ENCODE measurements at regions not wholly inside any gene's neighbourhood (a gene's known extent, or its start where the extent isn't known, plus 50 kb on each side); places are given as distances from the start of the nearest gene placed in this dataset.

DNA sequence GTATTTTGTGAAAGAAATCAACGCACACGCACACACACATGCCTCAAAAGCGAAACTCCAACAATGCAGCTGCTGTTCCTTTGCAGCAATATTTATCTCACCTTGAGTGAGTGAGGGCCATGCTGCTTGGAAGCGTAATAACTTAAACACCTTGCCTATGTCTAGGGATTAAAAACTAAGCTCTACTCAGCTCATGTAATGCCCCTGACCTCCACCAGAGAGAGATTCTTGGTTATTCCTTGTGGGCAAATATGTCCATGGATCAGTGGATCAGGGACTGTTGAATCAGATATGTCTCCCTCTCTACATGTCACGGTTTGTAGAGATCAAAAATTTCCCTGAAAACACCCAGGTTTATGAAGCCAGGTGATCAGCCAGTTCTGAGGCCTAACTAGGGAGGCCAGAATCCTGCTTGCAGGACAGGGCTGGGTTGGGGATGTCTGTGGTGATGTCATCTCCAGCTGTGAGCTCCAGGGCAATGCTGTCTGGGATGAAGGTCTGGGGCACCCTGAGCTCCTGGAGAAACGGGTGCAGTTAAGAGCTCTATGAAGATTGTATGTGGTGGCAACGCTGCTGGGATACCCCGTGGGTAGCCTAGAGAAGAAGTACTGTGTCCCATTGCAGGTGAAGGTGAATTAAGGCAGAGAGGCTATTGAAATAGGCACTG is 149.4 kb downstream of the KCNJ12 start (continued):
- TF ChIP-seq, protein P1, sequence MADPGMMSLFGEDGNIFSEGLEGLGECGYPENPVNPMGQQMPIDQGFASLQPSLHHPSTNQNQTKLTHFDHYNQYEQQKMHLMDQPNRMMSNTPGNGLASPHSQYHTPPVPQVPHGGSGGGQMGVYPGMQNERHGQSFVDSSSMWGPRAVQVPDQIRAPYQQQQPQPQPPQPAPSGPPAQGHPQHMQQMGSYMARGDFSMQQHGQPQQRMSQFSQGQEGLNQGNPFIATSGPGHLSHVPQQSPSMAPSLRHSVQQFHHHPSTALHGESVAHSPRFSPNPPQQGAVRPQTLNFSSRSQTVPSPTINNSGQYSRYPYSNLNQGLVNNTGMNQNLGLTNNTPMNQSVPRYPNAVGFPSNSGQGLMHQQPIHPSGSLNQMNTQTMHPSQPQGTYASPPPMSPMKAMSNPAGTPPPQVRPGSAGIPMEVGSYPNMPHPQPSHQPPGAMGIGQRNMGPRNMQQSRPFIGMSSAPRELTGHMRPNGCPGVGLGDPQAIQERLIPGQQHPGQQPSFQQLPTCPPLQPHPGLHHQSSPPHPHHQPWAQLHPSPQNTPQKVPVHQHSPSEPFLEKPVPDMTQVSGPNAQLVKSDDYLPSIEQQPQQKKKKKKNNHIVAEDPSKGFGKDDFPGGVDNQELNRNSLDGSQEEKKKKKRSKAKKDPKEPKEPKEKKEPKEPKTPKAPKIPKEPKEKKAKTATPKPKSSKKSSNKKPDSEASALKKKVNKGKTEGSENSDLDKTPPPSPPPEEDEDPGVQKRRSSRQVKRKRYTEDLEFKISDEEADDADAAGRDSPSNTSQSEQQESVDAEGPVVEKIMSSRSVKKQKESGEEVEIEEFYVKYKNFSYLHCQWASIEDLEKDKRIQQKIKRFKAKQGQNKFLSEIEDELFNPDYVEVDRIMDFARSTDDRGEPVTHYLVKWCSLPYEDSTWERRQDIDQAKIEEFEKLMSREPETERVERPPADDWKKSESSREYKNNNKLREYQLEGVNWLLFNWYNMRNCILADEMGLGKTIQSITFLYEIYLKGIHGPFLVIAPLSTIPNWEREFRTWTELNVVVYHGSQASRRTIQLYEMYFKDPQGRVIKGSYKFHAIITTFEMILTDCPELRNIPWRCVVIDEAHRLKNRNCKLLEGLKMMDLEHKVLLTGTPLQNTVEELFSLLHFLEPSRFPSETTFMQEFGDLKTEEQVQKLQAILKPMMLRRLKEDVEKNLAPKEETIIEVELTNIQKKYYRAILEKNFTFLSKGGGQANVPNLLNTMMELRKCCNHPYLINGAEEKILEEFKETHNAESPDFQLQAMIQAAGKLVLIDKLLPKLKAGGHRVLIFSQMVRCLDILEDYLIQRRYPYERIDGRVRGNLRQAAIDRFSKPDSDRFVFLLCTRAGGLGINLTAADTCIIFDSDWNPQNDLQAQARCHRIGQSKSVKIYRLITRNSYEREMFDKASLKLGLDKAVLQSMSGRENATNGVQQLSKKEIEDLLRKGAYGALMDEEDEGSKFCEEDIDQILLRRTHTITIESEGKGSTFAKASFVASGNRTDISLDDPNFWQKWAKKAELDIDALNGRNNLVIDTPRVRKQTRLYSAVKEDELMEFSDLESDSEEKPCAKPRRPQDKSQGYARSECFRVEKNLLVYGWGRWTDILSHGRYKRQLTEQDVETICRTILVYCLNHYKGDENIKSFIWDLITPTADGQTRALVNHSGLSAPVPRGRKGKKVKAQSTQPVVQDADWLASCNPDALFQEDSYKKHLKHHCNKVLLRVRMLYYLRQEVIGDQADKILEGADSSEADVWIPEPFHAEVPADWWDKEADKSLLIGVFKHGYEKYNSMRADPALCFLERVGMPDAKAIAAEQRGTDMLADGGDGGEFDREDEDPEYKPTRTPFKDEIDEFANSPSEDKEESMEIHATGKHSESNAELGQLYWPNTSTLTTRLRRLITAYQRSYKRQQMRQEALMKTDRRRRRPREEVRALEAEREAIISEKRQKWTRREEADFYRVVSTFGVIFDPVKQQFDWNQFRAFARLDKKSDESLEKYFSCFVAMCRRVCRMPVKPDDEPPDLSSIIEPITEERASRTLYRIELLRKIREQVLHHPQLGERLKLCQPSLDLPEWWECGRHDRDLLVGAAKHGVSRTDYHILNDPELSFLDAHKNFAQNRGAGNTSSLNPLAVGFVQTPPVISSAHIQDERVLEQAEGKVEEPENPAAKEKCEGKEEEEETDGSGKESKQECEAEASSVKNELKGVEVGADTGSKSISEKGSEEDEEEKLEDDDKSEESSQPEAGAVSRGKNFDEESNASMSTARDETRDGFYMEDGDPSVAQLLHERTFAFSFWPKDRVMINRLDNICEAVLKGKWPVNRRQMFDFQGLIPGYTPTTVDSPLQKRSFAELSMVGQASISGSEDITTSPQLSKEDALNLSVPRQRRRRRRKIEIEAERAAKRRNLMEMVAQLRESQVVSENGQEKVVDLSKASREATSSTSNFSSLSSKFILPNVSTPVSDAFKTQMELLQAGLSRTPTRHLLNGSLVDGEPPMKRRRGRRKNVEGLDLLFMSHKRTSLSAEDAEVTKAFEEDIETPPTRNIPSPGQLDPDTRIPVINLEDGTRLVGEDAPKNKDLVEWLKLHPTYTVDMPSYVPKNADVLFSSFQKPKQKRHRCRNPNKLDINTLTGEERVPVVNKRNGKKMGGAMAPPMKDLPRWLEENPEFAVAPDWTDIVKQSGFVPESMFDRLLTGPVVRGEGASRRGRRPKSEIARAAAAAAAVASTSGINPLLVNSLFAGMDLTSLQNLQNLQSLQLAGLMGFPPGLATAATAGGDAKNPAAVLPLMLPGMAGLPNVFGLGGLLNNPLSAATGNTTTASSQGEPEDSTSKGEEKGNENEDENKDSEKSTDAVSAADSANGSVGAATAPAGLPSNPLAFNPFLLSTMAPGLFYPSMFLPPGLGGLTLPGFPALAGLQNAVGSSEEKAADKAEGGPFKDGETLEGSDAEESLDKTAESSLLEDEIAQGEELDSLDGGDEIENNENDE (IDR thresholded peaks at IDR 0.05; ENCODE audit: insufficient replicate concordance, low read length): no peak
- no peak for TF ChIP-seq CHD1 (IDR thresholded peaks at IDR 0.05; ENCODE audit: low read depth, low read length)
- TF ChIP-seq, protein P2, sequence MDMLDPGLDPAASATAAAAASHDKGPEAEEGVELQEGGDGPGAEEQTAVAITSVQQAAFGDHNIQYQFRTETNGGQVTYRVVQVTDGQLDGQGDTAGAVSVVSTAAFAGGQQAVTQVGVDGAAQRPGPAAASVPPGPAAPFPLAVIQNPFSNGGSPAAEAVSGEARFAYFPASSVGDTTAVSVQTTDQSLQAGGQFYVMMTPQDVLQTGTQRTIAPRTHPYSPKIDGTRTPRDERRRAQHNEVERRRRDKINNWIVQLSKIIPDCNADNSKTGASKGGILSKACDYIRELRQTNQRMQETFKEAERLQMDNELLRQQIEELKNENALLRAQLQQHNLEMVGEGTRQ (IDR thresholded peaks at IDR 0.05; ENCODE audit: low read length): no peak
- no peak for TF ChIP-seq TAF7 (optimal IDR thresholded peaks at IDR 0.05; ENCODE audit: borderline replicate concordance, low read depth, low read length)
- TF ChIP-seq FOSL1 (IDR thresholded peaks at IDR 0.05; ENCODE audit: insufficient read depth, low read depth, low read length): no peak
- no peak for TF ChIP-seq RXRA (IDR thresholded peaks at IDR 0.05; ENCODE audit: insufficient read depth, low read depth, low read length)
- no peak for TF ChIP-seq JUND (IDR thresholded peaks at IDR 0.05; ENCODE audit: low read length)
- no peak for TF ChIP-seq BACH1 (IDR thresholded peaks at IDR 0.05; ENCODE audit: low read length)
- no peak for TF ChIP-seq SRF (IDR thresholded peaks at IDR 0.05; ENCODE audit: low read depth, low read length)
- no peak for TF ChIP-seq CEBPB (IDR thresholded peaks at IDR 0.05; ENCODE audit: low read depth, low read length)
- TF ChIP-seq SUZ12 (IDR thresholded peaks at IDR 0.05; ENCODE audit: low read length): no peak
